Muscle of arm (tissue), 1 donor: ENCODE measurements at regions not wholly inside any gene's neighbourhood (a gene's known extent, or its start where the extent isn't known, plus 50 kb on each side); places are given as distances from the start of the nearest gene placed in this dataset.

ENCODE experiments used
- DNase-seq: peaks from one replicate; pipeline ENCODE4 v3.0.0-alpha.2; 2013

- peak; percentile 59 for DNase-seq
These were observed 132.9 kb upstream of the MGAT5 start for GRCh38 chr2:134120733-134121630.

DNA sequence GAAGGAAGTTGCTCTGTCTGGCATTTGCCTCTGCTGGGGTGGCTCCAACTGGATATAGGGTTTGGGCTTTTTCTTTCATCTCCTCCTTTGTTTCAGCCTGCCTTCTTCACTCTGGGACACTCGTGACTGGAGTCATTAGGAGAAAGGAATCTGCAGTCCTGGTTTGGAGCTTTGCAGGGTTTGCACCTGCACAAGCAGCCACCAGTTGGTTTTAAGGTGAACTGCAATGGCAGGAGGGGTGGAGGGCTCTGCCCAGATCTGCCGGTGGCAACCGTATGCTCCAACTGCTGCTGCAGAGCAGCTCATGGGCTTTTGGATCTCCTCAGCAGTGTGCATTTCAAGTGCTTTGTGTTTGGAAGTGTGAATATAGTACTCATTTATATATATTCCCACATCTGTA is 131.3 kb upstream of the MGAT5 start:
- DNase-seq, result no peak

GRCh38 chr2:134123332-134123731 is 130.5 kb upstream of the MGAT5 start:
- no peak for DNase-seq

GRCh38 chr2:134124047-134124753 is 129.7 kb upstream of the MGAT5 start:
- no peak for DNase-seq

- DNase-seq, result no peak
These were observed 126.4 kb upstream of the MGAT5 start for GRCh38 chr2:134127496-134127895.

GRCh38 chr2:134128746-134129145 is 125.1 kb upstream of the MGAT5 start:
- no peak for DNase-seq

DNA sequence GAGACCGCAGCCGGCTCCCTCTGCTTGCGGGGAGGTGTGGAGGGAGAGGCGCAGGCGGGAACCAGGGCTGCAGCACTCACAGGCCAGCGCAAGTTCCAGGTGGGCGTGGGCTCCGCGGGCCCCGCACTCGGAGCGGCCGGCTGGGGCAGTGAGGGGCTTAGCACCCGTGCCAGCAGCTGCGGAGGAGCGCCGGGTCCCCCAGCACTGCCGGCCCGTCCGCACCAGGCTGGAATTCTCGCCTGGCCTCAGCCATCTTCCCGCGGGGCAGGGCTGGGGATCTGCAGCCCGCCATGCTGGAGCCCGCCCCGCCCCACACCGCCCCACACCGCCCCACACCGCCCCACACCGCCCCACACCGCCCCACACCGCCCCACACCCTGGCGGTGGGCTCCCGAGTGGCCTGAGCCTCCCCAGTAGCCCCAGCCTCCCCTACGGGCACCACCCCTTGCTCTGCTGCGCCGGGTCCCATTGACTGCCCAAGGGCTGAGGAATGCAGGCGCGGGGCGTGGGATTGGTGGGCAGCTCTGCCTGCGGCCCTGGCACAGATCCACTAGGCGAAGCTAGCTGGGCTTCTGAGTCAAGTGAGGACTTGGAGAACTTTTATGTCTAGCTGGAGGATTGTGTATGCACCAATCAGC is 123.9 kb upstream of the MGAT5 start:
- no peak for DNase-seq

DNA sequence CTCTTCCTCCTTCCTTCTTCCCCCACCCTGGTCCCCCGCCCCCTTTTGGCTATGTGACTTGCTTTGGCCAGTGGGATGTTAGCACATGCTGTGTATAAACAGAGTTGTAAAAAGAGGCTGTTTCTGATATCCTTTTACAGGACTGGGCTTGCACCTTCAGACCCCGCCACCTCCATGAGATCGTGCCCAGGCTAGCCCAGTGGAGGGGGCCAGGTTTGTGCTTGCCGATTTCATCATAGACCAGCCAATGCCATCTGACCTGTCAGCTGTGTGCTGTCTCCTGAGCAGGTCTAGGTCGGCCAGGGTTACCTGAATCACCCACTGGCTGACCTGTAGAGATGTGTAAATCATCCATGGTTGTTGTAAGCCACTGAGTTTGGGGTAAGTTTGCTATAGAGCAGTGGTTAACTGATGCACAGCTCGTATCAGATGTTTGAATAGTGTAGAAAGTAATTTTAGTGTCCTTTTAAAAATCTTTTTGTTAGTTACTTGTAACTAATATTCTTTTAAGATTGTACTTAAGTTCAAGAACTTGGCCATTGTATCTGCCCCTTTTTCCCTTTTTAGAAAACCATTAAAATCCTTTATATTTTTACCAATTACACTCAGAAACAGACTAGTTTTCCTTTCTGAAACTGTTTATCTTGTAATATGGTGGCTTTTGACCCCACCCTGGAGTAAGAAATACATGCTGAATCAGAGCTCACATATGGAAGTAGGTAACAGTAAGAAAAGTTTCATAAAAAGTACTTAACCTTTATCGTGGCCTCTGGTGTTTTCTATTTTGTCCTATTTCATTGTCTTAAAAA is 122.0 kb upstream of the MGAT5 start:
- DNase-seq, result no peak

GRCh38 chr2:134132490-134132857 is 121.4 kb upstream of the MGAT5 start:
- no peak for DNase-seq

GRCh38 chr2:134133622-134134312 is 120.1 kb upstream of the MGAT5 start:
- no peak for DNase-seq

DNA sequence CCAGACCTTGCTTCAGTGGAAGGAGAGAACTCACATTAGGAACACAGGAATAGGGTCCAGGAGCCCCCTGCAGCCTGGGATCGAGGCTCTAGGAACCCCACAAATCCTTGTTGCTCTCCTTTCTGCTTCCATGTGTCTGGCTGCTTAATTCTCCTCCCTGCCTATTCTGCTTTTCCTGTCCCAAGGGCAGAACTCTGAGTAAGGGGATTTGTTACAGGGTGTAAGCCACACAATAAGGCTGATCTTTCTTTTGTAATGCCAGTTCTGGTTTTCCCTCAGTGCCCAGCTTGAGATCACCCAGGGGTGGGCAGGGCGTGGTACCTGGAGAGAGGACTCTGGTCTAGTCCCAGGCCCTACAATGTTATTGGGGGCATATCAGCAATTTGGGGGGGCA is 119.6 kb upstream of the MGAT5 start:
- DNase-seq, result no peak

- no peak for DNase-seq
These were observed 119.0 kb upstream of the MGAT5 start for GRCh38 chr2:134134827-134135226.

DNA sequence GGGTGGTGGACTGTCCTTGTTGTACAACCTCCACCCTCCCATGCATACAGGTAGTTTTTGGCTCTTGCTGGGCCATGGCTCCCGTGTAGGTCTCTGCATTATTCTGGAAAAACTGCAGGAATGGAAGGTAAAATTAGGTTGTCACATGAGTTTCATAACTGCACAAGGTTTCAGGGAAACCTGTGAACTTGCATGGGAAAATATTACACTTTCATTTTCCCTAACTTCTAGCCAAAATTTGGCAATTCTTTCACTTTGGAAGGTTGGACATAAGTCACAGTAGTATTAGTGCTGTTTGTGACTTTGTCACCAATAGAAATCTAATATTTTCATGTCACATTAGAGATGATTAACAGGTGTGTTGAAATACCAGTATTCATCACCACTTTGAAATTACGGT is 118.1 kb upstream of the MGAT5 start:
- no peak for DNase-seq

GRCh38 chr2:134136731-134137130 is 117.1 kb upstream of the MGAT5 start:
- no peak for DNase-seq

DNA sequence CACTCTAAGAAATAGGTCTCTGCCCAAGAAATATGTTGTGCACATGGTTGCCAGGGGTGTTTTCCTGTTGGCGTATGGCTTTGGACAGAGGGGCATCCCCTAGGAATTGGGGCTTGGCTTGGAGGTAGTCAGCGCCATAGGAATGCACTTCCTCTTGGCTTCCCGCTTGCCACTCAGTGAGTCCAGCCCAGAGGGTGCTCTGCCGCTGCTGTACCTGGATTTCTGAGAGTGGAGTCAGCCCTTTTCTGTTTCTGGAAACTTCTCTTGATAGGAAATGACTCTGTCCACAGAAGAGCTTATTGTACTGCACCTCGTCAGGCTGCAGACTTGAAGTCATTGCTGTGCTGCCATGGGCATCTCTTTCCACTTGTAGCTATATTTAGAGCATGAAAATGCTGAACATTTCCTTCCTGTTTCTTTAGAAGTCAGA is 116.7 kb upstream of the MGAT5 start:
- peak; percentile 41 for DNase-seq

DNA sequence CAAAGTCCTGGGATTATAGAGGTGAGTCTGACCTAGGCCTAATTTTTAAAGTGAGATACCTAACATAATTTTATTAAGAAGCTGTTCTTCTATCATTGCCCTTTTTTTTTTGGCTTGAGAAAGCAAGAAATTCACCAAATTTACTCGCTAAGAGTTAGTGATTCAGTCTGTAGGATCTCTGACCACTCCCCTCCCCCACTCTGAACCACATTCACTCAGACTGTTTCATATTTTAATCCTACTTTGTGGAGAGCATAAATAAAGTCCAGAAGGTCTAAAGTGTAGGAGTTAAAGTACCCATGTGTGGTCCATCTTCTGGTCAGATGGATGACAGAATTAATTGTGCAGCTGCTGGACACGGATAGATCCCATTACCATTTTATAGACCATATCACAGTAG is 115.8 kb upstream of the MGAT5 start:
- no peak for DNase-seq

DNA sequence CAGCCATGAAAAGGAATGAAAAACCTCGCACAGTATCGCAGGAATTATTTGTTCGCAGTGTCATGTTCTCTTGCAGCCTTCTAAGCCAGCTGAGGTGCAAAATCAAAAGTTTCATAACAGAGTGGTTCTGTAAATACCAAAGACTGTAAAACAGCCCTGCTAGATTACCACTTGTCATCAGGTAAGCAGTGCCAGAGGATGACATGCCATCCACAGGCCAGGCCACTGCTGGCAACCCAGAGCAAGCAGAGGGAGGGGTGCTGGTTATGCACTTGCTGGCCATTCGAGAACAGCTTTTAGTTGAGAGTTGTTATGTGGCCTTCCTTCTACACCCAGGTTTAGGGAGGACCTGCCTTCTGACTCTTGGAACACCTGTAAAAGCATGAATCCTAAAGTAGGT is 114.3 kb upstream of the MGAT5 start:
- DNase-seq, result no peak

DNA sequence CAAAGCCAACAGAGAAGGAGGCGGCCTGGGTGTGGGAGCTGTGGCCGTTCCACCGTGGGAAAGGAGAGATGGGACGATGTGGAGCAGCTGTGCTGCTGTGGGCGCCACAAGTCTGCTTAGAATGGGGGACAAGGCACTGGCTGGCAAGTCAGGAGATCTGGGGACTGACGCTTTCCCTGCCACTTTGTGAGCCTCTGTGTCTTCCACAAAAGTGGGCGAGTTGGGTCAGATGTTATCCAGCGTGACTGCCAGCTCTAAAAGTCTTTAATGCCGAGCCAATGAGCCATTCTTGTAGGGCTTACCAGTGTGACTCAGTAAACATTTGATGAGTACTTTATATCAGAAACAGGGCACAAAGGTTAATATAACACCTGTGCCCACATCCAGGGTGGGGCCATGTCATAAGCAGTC is 113.6 kb upstream of the MGAT5 start:
- no peak for DNase-seq

GRCh38 chr2:134141598-134142340 is 112.1 kb upstream of the MGAT5 start:
- no peak for DNase-seq

GRCh38 chr2:134142341-134142738 is 111.5 kb upstream of the MGAT5 start:
- DNase-seq, result no peak

GRCh38 chr2:134142903-134143302 is 111.0 kb upstream of the MGAT5 start:
- no peak for DNase-seq
